WI38 (cell line): ENCODE measurements at regions not wholly inside any gene's neighbourhood (a gene's known extent, or its start where the extent isn't known, plus 50 kb on each side); places are given as distances from the start of the nearest gene placed in this dataset.

Experiments used
- H3K4me3 ChIP-seq: 2 replicates; pipeline ENCODE4 v1.5.1; 2011; ENCODE audit warnings: low read depth, mild to moderate bottlenecking, control low read depth, low read length
- CTCF ChIP-seq: IDR thresholded peaks from 2 replicates; pipeline ENCODE4 v1.5.1; 2012; ENCODE audit warnings: low read depth, mild to moderate bottlenecking, control low read depth, low read length

- no peak for TF ChIP-seq CTCF
Measured at GRCh38 chr12:94726236-94726835, 76.0 kb upstream of the TMCC3 start.

GRCh38 chr12:94725375-94726168 is 75.2 kb upstream of the TMCC3 start:
- TF ChIP-seq CTCF, result peak; percentile 16; the same call in 1 of the 2 replicates
- no peak overlapping the region for H3K4me3 ChIP-seq

More at GRCh38 chr12:94726236-94726835, 76.0 kb upstream of the TMCC3 start:
- no peak overlapping the region for H3K4me3 ChIP-seq

GRCh38 chr12:94722664-94723063 is 72.3 kb upstream of the TMCC3 start:
- no peak overlapping the region for H3K4me3 ChIP-seq
- no peak for TF ChIP-seq CTCF

GRCh38 chr12:94721173-94721572 is 70.8 kb upstream of the TMCC3 start:
- no peak for TF ChIP-seq CTCF
- no peak overlapping the region for H3K4me3 ChIP-seq

- TF ChIP-seq CTCF, result no peak
- H3K4me3 ChIP-seq, result no peak overlapping the region
Measured at GRCh38 chr12:94718114-94718513, 67.8 kb upstream of the TMCC3 start.

- no peak overlapping the region for H3K4me3 ChIP-seq
- no peak for TF ChIP-seq CTCF
Measured at GRCh38 chr12:94717656-94718055, 67.3 kb upstream of the TMCC3 start.

GRCh38 chr12:94717108-94717507 is 66.8 kb upstream of the TMCC3 start:
- no peak for TF ChIP-seq CTCF
- no peak overlapping the region for H3K4me3 ChIP-seq
